ENCODE measurements at regions not wholly inside any gene's neighbourhood (a gene's known extent, or its start where the extent isn't known, plus 50 kb on each side); places are given as distances from the start of the nearest gene placed in this dataset.

DNA sequence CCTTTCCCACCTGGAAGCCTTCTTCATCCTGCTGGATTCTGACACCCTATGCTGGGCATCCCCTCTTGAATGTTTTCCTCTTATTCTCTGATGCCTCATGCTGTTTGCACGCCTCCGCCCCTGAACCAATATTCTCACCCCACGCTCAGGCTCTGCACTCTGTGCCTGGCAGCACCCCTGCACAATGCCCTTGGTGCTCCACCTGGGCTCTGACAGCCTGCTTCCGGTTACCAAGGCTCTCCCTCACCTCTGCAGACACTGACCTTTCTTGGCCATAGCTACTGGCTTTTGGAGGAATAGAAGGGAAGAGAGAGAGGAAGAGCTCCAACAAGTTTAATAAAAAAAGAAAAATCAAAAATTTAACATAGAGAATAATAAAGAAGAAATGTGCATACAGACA, 108.7 kb upstream of the SHB start:
- Histone ChIP-seq H3K27ac (ENCODE audit: extremely low read length, insufficient read depth, low read length) (no peak overlapping the region), H3K36me3 (replicated peaks in 1 of 2; ENCODE audit: control insufficient read depth in 1 of 2, insufficient read depth in 2 of 2, low read length in 2 of 2) (no peaks in the 10 kb centered on the region), H3K79me2 (ENCODE audit: insufficient read depth, low read length) (no peaks in the 10 kb centered on the region), H3K4me3 (replicated peaks in 1 of 3; ENCODE audit: insufficient read depth in 1 of 3, low read depth in 2 of 3, low read length in 3 of 3) (no peak overlapping the region), H2AFZ (ENCODE audit: low read length) (no peak overlapping the region), H3K4me1 (ENCODE audit: insufficient read depth, low read length) (no peaks in the 10 kb centered on the region), H3K9ac (ENCODE audit: insufficient read depth, low read depth, low read length) (no peak overlapping the region), H3K4me2 (ENCODE audit: low read depth, low read length) (no peak overlapping the region), H3K27me3 (ENCODE audit: control insufficient read depth in 1 of 2, insufficient read depth in 2 of 2, low read length in 2 of 2) (0 out of 5 replicates have a peak, but pooled peaks cover 0 to 3% of the 10 kb centered on the region in 2 experiments), H4K20me1 (ENCODE audit: insufficient read depth, low read length) (no peaks in the 10 kb centered on the region), H3K9me3 (ENCODE audit: low read length) (no peaks in the 10 kb centered on the region)
- TF ChIP-seq RFXANK (CRISPR knock-in tag; IDR thresholded peaks at IDR 0.05) = no peak
- DNase-seq (ENCODE audit: low spot score) (no peak), ATAC-seq (no peak), FAIRE-seq (no peak)
- intact Hi-C loops (cut with micrococcal nuclease; ENCODE audit: unreplicated experiment) (no loop called here), in situ Hi-C loops (cut with HindIII; ENCODE audit: extremely low pct_ligation_motif_present, low pct_unique_long_range_greater_than_20kb) (no loop called here)
- CTCF ChIA-PET (ENCODE audit: low intra/inter-chr PET ratio, low total read pairs) = no interaction called here
- WGBS (ENCODE audit: low lambda C conversion rate) = 52% methylated on average over 4 of the region's 4 CpGs
- POLR2A ChIA-PET = no interaction called here
- BruUV-seq (replicated peaks) = no TSS peak

DNA sequence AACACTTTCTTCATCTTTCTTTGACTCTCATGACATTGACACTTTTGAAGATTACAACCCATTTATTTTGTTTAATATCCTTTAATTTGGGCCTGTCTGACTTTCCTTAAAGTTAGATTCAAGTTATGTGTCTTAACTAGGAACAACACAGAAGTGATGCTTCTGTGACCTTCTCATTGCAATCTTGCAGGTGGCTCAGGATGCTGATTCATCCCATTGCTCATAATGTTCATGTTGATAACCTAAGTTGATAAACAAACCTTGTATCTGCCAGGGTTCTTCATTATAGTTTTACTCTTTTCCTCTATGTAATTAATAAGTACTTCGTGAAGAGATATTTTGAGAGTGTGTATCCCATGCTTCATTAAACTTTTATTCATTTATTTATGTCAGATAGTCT, 107.2 kb upstream of the SHB start:
- H3K27ac ChIP-seq (ENCODE audit: extremely low read length, insufficient read depth, low read length) = no peak overlapping the region
- no peak overlapping the region for H3K4me3 ChIP-seq (replicated peaks in 1 of 3; ENCODE audit: insufficient read depth in 1 of 3, low read depth in 2 of 3, low read length in 3 of 3)
- no peaks in the 10 kb centered on the region for H3K36me3 ChIP-seq (replicated peaks in 1 of 2; ENCODE audit: control insufficient read depth in 1 of 2, insufficient read depth in 2 of 2, low read length in 2 of 2)
- no peak for ATAC-seq
- 0 out of 5 replicates have a peak, but pooled peaks cover 0 to 5% of the 10 kb centered on the region in 2 experiments for H3K27me3 ChIP-seq (ENCODE audit: control insufficient read depth in 1 of 2, insufficient read depth in 2 of 2, low read length in 2 of 2)
- no peak for FAIRE-seq
- no peak for DNase-seq (ENCODE audit: low spot score)
- H2AFZ ChIP-seq (ENCODE audit: low read length) = no peak overlapping the region
- no peaks in the 10 kb centered on the region for H4K20me1 ChIP-seq (ENCODE audit: insufficient read depth, low read length)
- H3K79me2 ChIP-seq (ENCODE audit: insufficient read depth, low read length) = no peaks in the 10 kb centered on the region
- 3% methylated on average over 1 of the region's 1 CpG for WGBS (ENCODE audit: low lambda C conversion rate)
- H3K9me3 ChIP-seq (ENCODE audit: low read length) = no peaks in the 10 kb centered on the region
- ChIA-PET CTCF (ENCODE audit: low intra/inter-chr PET ratio, low total read pairs) (no interaction called here), POLR2A (no interaction called here)
- TF ChIP-seq EEA1 (CRISPR knock-in tag; IDR thresholded peaks at IDR 0.05; ENCODE audit: borderline replicate concordance) (no peak), NKX3-1 (CRISPR knock-in tag; IDR thresholded peaks at IDR 0.05) (no peak), XRCC5 (optimal IDR thresholded peaks at IDR 0.05; ENCODE audit: low read length) (no peak), BHLHE40 (IDR thresholded peaks at IDR 0.05; ENCODE audit: low read length) (no peak)
- TF ChIP-seq, protein P1, sequence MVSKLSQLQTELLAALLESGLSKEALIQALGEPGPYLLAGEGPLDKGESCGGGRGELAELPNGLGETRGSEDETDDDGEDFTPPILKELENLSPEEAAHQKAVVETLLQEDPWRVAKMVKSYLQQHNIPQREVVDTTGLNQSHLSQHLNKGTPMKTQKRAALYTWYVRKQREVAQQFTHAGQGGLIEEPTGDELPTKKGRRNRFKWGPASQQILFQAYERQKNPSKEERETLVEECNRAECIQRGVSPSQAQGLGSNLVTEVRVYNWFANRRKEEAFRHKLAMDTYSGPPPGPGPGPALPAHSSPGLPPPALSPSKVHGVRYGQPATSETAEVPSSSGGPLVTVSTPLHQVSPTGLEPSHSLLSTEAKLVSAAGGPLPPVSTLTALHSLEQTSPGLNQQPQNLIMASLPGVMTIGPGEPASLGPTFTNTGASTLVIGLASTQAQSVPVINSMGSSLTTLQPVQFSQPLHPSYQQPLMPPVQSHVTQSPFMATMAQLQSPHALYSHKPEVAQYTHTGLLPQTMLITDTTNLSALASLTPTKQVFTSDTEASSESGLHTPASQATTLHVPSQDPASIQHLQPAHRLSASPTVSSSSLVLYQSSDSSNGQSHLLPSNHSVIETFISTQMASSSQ (IDR thresholded peaks at IDR 0.05; ENCODE audit: low read depth) = no peak
- TF ChIP-seq, protein P1 (CRISPR knock-in tag; IDR thresholded peaks at IDR 0.05; ENCODE audit: borderline replicate concordance) = no peak
- H3K4me2 ChIP-seq (ENCODE audit: low read depth, low read length) = no peak overlapping the region
- in situ Hi-C loops (cut with HindIII; ENCODE audit: extremely low pct_ligation_motif_present, low pct_unique_long_range_greater_than_20kb) = no loop called here
- BruUV-seq (replicated peaks) = no TSS peak
- intact Hi-C loops (cut with micrococcal nuclease; ENCODE audit: unreplicated experiment) = no loop called here
- H3K9ac ChIP-seq (ENCODE audit: insufficient read depth, low read depth, low read length) = no peak overlapping the region
- peaks cover 8% of the 10 kb centered on the region for H3K4me1 ChIP-seq (ENCODE audit: insufficient read depth, low read length)
